ENCODE measurements at regions not wholly inside any gene's neighbourhood (a gene's known extent, or its start where the extent isn't known, plus 50 kb on each side); places are given as distances from the start of the nearest gene placed in this dataset.

DNA sequence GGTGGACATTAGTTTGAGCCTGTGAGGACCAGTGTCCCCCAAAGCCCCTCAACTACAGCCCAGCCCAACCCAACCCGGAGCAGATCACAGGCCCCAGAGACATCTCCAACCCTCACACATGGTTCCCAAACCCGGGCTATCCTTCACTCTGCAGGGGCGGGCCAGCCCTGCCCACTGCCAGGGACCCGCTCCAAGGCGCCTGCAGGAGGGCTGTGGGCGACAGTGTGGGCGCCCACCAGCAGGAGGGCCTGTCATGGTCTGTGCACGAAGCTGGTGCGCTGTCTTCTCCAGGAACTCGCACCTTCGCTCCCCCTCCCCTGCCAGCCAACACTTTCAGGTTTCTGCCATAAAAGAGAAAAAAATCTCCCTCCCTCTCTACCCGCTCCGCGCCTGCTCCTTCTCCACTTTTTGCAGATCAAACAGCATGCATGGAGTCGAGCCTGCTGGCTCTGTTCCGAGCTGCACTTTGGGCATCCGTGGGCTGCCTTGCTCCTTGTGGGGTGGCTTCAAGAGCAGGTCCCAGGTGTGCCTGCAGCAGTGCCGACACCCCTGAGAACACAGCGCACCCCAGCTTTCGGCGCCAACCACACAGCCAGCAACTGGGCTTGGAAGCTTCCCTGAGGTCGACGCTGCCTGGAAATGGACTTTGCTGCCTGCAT lies 133.7 kb upstream of the PPP1R26 start:
- Histone ChIP-seq H2AFZ (ENCODE audit: low read depth, low read length) (no peak overlapping the region), H3K4me2 (ENCODE audit: low read length) (no peak overlapping the region), H3K9me2 (ENCODE audit: insufficient read depth, low read length) (no peaks in the 10 kb centered on the region), H3K27me3 (ENCODE audit: insufficient read depth, low read depth, low read length) (no peaks in the 10 kb centered on the region), H3K27ac (ENCODE audit: low read length) (no peak overlapping the region), H3F3A (ENCODE audit: insufficient read depth, low read length, poor library complexity, severe bottlenecking) (no peaks in the 10 kb centered on the region), H3K36me3 (ENCODE audit: insufficient read depth, low read length) (no peaks in the 10 kb centered on the region), H3K9ac (ENCODE audit: low read length) (no peak overlapping the region), H3K79me2 (replicated peaks; ENCODE audit: insufficient read depth, low read length) (no peaks in the 10 kb centered on the region), H3K4me3 (ENCODE audit: low read length) (no peak overlapping the region), H3K9me3 (ENCODE audit: low read length) (no peaks in the 10 kb centered on the region), H4K20me1 (ENCODE audit: insufficient read depth) (no peaks in the 10 kb centered on the region)
- TF ChIP-seq POLR2AphosphoS5 (IDR thresholded peaks at IDR 0.05) (no peak), EP300 (conservative IDR thresholded peaks at IDR 0.05; ENCODE audit: poor library complexity, severe bottlenecking) (no peak), RAD21 (conservative IDR thresholded peaks at IDR 0.05) (no peak), SMC3 (conservative IDR thresholded peaks at IDR 0.05; ENCODE audit: poor library complexity) (no peak), TAF1 (IDR thresholded peaks at IDR 0.05; ENCODE audit: low read depth) (no peak), EZH2 (IDR thresholded peaks at IDR 0.05; ENCODE audit: borderline replicate concordance, insufficient read depth, low read length, poor library complexity, severe bottlenecking) (no peak), MXI1 (conservative IDR thresholded peaks at IDR 0.05; ENCODE audit: poor library complexity, severe bottlenecking) (no peak)
- TF ChIP-seq, protein P1, sequence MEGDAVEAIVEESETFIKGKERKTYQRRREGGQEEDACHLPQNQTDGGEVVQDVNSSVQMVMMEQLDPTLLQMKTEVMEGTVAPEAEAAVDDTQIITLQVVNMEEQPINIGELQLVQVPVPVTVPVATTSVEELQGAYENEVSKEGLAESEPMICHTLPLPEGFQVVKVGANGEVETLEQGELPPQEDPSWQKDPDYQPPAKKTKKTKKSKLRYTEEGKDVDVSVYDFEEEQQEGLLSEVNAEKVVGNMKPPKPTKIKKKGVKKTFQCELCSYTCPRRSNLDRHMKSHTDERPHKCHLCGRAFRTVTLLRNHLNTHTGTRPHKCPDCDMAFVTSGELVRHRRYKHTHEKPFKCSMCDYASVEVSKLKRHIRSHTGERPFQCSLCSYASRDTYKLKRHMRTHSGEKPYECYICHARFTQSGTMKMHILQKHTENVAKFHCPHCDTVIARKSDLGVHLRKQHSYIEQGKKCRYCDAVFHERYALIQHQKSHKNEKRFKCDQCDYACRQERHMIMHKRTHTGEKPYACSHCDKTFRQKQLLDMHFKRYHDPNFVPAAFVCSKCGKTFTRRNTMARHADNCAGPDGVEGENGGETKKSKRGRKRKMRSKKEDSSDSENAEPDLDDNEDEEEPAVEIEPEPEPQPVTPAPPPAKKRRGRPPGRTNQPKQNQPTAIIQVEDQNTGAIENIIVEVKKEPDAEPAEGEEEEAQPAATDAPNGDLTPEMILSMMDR (IDR thresholded peaks at IDR 0.05; ENCODE audit: poor library complexity, severe bottlenecking), result no peak
- TF ChIP-seq, protein P2, sequence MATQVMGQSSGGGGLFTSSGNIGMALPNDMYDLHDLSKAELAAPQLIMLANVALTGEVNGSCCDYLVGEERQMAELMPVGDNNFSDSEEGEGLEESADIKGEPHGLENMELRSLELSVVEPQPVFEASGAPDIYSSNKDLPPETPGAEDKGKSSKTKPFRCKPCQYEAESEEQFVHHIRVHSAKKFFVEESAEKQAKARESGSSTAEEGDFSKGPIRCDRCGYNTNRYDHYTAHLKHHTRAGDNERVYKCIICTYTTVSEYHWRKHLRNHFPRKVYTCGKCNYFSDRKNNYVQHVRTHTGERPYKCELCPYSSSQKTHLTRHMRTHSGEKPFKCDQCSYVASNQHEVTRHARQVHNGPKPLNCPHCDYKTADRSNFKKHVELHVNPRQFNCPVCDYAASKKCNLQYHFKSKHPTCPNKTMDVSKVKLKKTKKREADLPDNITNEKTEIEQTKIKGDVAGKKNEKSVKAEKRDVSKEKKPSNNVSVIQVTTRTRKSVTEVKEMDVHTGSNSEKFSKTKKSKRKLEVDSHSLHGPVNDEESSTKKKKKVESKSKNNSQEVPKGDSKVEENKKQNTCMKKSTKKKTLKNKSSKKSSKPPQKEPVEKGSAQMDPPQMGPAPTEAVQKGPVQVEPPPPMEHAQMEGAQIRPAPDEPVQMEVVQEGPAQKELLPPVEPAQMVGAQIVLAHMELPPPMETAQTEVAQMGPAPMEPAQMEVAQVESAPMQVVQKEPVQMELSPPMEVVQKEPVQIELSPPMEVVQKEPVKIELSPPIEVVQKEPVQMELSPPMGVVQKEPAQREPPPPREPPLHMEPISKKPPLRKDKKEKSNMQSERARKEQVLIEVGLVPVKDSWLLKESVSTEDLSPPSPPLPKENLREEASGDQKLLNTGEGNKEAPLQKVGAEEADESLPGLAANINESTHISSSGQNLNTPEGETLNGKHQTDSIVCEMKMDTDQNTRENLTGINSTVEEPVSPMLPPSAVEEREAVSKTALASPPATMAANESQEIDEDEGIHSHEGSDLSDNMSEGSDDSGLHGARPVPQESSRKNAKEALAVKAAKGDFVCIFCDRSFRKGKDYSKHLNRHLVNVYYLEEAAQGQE (IDR thresholded peaks at IDR 0.05; ENCODE audit: borderline replicate concordance), result no peak

DNA sequence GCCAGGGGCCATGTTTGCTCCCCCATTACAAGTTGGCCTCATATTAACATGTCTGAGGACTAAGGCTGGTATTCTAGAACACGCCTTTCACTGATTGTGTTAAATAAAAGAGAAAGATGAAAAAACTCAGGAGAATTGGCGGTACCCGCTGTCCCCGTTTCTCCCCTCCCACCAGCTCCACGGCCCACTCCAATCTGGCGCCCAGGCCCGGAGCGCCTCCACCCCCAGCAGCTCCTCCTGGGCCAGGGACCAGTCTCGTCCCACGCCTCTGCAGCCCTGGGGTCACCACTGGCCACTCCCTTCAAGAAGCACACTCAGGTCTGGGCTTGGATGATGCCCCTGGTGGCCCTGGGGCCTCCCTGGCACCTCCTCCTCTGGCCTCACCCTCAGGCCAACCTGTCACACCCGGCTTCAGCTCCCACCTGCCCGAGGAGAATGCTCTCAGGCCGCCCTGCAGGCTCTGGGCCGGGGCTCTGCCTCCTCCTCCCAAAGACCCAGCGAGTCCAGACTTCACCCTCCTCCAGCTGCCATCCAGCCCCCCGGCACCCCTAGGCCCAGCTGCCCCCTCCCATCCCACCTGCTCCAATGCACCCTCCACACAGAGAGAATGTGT lies 133.0 kb upstream of the PPP1R26 start:
- no peaks in the 10 kb centered on the region for H3K79me2 ChIP-seq (replicated peaks; ENCODE audit: insufficient read depth, low read length)
- no peaks in the 10 kb centered on the region for H3K27me3 ChIP-seq (ENCODE audit: insufficient read depth, low read depth, low read length)
- H4K20me1 ChIP-seq (ENCODE audit: insufficient read depth), result no peaks in the 10 kb centered on the region
- H3K9me3 ChIP-seq (ENCODE audit: low read length), result no peaks in the 10 kb centered on the region
- H3K36me3 ChIP-seq (ENCODE audit: insufficient read depth, low read length), result no peaks in the 10 kb centered on the region
- no peak overlapping the region for H3K9ac ChIP-seq (ENCODE audit: low read length)
- no peaks in the 10 kb centered on the region for H3F3A ChIP-seq (ENCODE audit: insufficient read depth, low read length, poor library complexity, severe bottlenecking)
- H3K27ac ChIP-seq (ENCODE audit: low read length), result no peak overlapping the region
- no peaks in the 10 kb centered on the region for H3K9me2 ChIP-seq (ENCODE audit: insufficient read depth, low read length)
- TF ChIP-seq, protein P1 (IDR thresholded peaks at IDR 0.05; ENCODE audit: poor library complexity, severe bottlenecking), result no peak
- TF ChIP-seq EP300 (conservative IDR thresholded peaks at IDR 0.05; ENCODE audit: poor library complexity, severe bottlenecking) (no peak), POLR2AphosphoS5 (IDR thresholded peaks at IDR 0.05) (no peak), MXI1 (conservative IDR thresholded peaks at IDR 0.05; ENCODE audit: poor library complexity, severe bottlenecking) (no peak), SMC3 (conservative IDR thresholded peaks at IDR 0.05; ENCODE audit: poor library complexity) (no peak), EZH2 (IDR thresholded peaks at IDR 0.05; ENCODE audit: borderline replicate concordance, insufficient read depth, low read length, poor library complexity, severe bottlenecking) (no peak), RAD21 (conservative IDR thresholded peaks at IDR 0.05) (no peak), TAF1 (IDR thresholded peaks at IDR 0.05; ENCODE audit: low read depth) (no peak)
- TF ChIP-seq, protein P2 (IDR thresholded peaks at IDR 0.05; ENCODE audit: borderline replicate concordance), result no peak
- H2AFZ ChIP-seq (ENCODE audit: low read depth, low read length), result no peak overlapping the region
- H3K4me3 ChIP-seq (ENCODE audit: low read length), result no peak overlapping the region
- H3K4me2 ChIP-seq (ENCODE audit: low read length), result no peak overlapping the region
